Vagina (tissue), 2 donors: ENCODE measurements at regions not wholly inside any gene's neighbourhood (a gene's known extent, or its start where the extent isn't known, plus 50 kb on each side); places are given as distances from the start of the nearest gene placed in this dataset.

ENCODE experiments used
- CTCF ChIP-seq, 3 experiments: fragments of 450-650 bp in 2 of 3; fragments of 200-600 bp in 1 of 3; sonication (generic) in 1 of 3; IDR thresholded peaks; one replicate each; pipeline ENCODE4 v1.5.1; 2017 to 2019; ENCODE audit warnings: antibody characterized with exemption in 3 of 3, mild to moderate bottlenecking in 2 of 3, moderate library complexity in 2 of 3
- POLR2A ChIP-seq, 2 donors: fragments of 450-650 bp; IDR thresholded peaks; one replicate each; pipeline ENCODE4 v1.6.1; 2017; ENCODE audit warnings: antibody characterized with exemption in 2 of 2, mild to moderate bottlenecking in 2 of 2, moderate library complexity in 2 of 2
- POLR2AphosphoS5 ChIP-seq, 2 donors: sonication (generic); formaldehyde crosslinking; IDR thresholded peaks; one replicate each; pipeline ENCODE4 v1.9.0; 2017; ENCODE audit warnings: antibody characterized with exemption in 2 of 2, mild to moderate bottlenecking in 2 of 2, low read depth in 1 of 2; ENCODE audit not compliant: insufficient read depth in 1 of 2

GRCh38 chr5:124620743-124621142, 125.7 kb downstream of the ZNF608 start:
- no peak for TF ChIP-seq POLR2A (IDR thresholded peaks at IDR 0.05)
- no peak for TF ChIP-seq CTCF (IDR thresholded peaks at IDR 0.05)
- TF ChIP-seq POLR2AphosphoS5 (IDR thresholded peaks at IDR 0.05; ENCODE audit: insufficient read depth in 1 of 2, low read depth in 1 of 2) = no peak
